NCI-H2227 (cell line): ENCODE measurements at regions not wholly inside any gene's neighbourhood (a gene's known extent, or its start where the extent isn't known, plus 50 kb on each side); places are given as distances from the start of the nearest gene placed in this dataset.
"Not testable (repeated sequence)": the region's sequence is repeated elsewhere in the genome, so short reads cannot be mapped to it uniquely, and the experiment has no call there.

Experiments
- DNase-seq: peaks from one replicate; lab custom pipeline; 2025; ENCODE audit not compliant: unreplicated experiment; lab: John Stamatoyannopoulos, UW

GRCh38 chr9:61628951-61629350, 439.1 kb downstream of the SPATA31A7 start:
- DNase-seq: not testable (repeated sequence)

GRCh38 chr9:61634192-61634591, 444.4 kb downstream of the SPATA31A7 start:
- DNase-seq: no peak

GRCh38 chr9:61664232-61664631, 474.4 kb downstream of the SPATA31A7 start:
- not testable (repeated sequence) for DNase-seq

GRCh38 chr9:61665330-61665751, 475.5 kb downstream of the SPATA31A7 start:
- DNase-seq: no peak

- DNase-seq: no peak
Observed at GRCh38 chr9:61665829-61666228, 476.0 kb downstream of the SPATA31A7 start.

GRCh38 chr9:61666310-61666709, 476.5 kb downstream of the SPATA31A7 start:
- DNase-seq: no peak

GRCh38 chr9:61666849-61667371, 477.1 kb downstream of the SPATA31A7 start:
- no peak for DNase-seq

GRCh38 chr9:61667559-61668121, 477.8 kb downstream of the SPATA31A7 start:
- no peak for DNase-seq

GRCh38 chr9:61668201-61668600, 478.4 kb downstream of the SPATA31A7 start:
- not testable (repeated sequence) for DNase-seq

GRCh38 chr9:61668846-61669245, 479.0 kb downstream of the SPATA31A7 start:
- DNase-seq: no peak

GRCh38 chr9:61669352-61669751, 479.5 kb downstream of the SPATA31A7 start:
- no peak for DNase-seq

GRCh38 chr9:61669831-61670505, 480.1 kb downstream of the SPATA31A7 start:
- DNase-seq: not testable (repeated sequence)

- no peak for DNase-seq
Observed at GRCh38 chr9:61670616-61671015, 480.8 kb downstream of the SPATA31A7 start.

GRCh38 chr9:61671276-61671973, 481.6 kb downstream of the SPATA31A7 start:
- DNase-seq: peak; percentile 36

GRCh38 chr9:61672107-61672541, 482.3 kb downstream of the SPATA31A7 start:
- DNase-seq: not testable (repeated sequence)

GRCh38 chr9:61672645-61673167, 482.9 kb downstream of the SPATA31A7 start:
- DNase-seq: not testable (repeated sequence)

GRCh38 chr9:61673247-61673646, 483.4 kb downstream of the SPATA31A7 start:
- no peak for DNase-seq

- DNase-seq: no peak
Observed at GRCh38 chr9:61673664-61674381, 484.0 kb downstream of the SPATA31A7 start.

- DNase-seq: no peak
Observed at GRCh38 chr9:61674465-61674864, 484.6 kb downstream of the SPATA31A7 start.

- DNase-seq: no peak
Observed at GRCh38 chr9:61674882-61675281, 485.0 kb downstream of the SPATA31A7 start.
